WTC11 (cell line): ENCODE measurements at regions not wholly inside any gene's neighbourhood (a gene's known extent, or its start where the extent isn't known, plus 50 kb on each side); places are given as distances from the start of the nearest gene placed in this dataset.

Experiments
- ATAC-seq: fragments of 200-7000 bp; cut with Tn5 transposase; 2 replicates; pipeline ENCODE4 v1.10.0; 2021; ENCODE audit warnings: mild to moderate bottlenecking, moderate library complexity
- CTCF ChIA-PET: fragments of 300-600 bp; sonication (Branson Sonifier 250); formaldehyde crosslinking; loops from one replicate; lab custom pipeline; 2021; ENCODE audit warnings: antibody characterized with exemption; lab: Charles Lee
- POLR2A ChIA-PET: fragments of 350-600 bp; sonication (Branson Sonifier 250); formaldehyde crosslinking; loops from one replicate; lab custom pipeline; 2021; ENCODE audit warnings: antibody characterized with exemption; lab: Charles Lee
- DNase-seq: peaks from one replicate; pipeline ENCODE4 v3.0.0; 2021; ENCODE audit warnings: low spot score
- H3K27ac Mint-ChIP-seq: 2 replicates; pipeline ENCODE4 v1.8.0; 2021; ENCODE audit warnings: mixed read lengths
- H3K27me3 Mint-ChIP-seq: 2 replicates; pipeline ENCODE4 v1.8.0; 2021; ENCODE audit warnings: low read depth, mild to moderate bottlenecking, moderate library complexity, mixed read lengths
- H3K36me3 Mint-ChIP-seq: 2 replicates; pipeline ENCODE4 v1.8.0; 2021; ENCODE audit warnings: mixed read lengths
- H3K4me1 Mint-ChIP-seq: 2 replicates; pipeline ENCODE4 v1.8.0; 2022; ENCODE audit warnings: mixed read lengths
- H3K4me3 Mint-ChIP-seq: 2 replicates; pipeline ENCODE4 v1.8.0; 2021; ENCODE audit warnings: mild to moderate bottlenecking, moderate library complexity, mixed read lengths
- H3K9me3 Mint-ChIP-seq: 2 replicates; pipeline ENCODE4 v1.8.0; 2021; ENCODE audit warnings: mixed read lengths
- ELF4 ChIP-seq: sonication (generic); formaldehyde crosslinking; IDR thresholded peaks from 2 replicates; pipeline ENCODE4 v1.8.1; 2022; ENCODE audit warnings: low read depth, mild to moderate bottlenecking, moderate library complexity, missing genetic modification reagents
- ETV6 ChIP-seq: sonication (generic); formaldehyde crosslinking; IDR thresholded peaks from 2 replicates; pipeline ENCODE4 v1.8.1; 2022; ENCODE audit warnings: mild to moderate bottlenecking, missing genetic modification reagents
- KAT7 ChIP-seq: sonication (generic); formaldehyde crosslinking; IDR thresholded peaks from 2 replicates; pipeline ENCODE4 v1.8.1; 2023; ENCODE audit warnings: missing genetic modification reagents, mild to moderate bottlenecking, borderline replicate concordance
- MYBL2 ChIP-seq: sonication (generic); formaldehyde crosslinking; IDR thresholded peaks from 2 replicates; pipeline ENCODE4 v1.8.1; 2023; ENCODE audit warnings: mild to moderate bottlenecking, moderate library complexity, missing genetic modification reagents
- NR1H2 ChIP-seq: sonication (generic); formaldehyde crosslinking; IDR thresholded peaks from 2 replicates; pipeline ENCODE4 v1.9.0; 2021; ENCODE audit warnings: mild to moderate bottlenecking, moderate library complexity, missing genetic modification reagents
- SMAD3 ChIP-seq: sonication (generic); formaldehyde crosslinking; IDR thresholded peaks from 2 replicates; pipeline ENCODE4 v1.8.0; 2022; ENCODE audit warnings: missing genetic modification reagents, mild to moderate bottlenecking, borderline replicate concordance
- SMAD4 ChIP-seq: sonication (generic); formaldehyde crosslinking; IDR thresholded peaks from 2 replicates; pipeline ENCODE4 v1.8.0; 2022; ENCODE audit warnings: mild to moderate bottlenecking, missing genetic modification reagents
- SP1 ChIP-seq: sonication (generic); formaldehyde crosslinking; conservative IDR thresholded peaks from 2 replicates; pipeline ENCODE4 v1.8.1; 2022; ENCODE audit warnings: missing genetic modification reagents
- TCF7 ChIP-seq: sonication (generic); formaldehyde crosslinking; IDR thresholded peaks from 2 replicates; pipeline ENCODE4 v1.8.0; 2022; ENCODE audit warnings: mild to moderate bottlenecking, low read depth, missing genetic modification reagents, moderate library complexity
- TEAD1 ChIP-seq: sonication (generic); formaldehyde crosslinking; IDR thresholded peaks from 2 replicates; pipeline ENCODE4 v1.8.0; 2022; ENCODE audit warnings: mild to moderate bottlenecking, missing genetic modification reagents
- TF ChIP-seq, protein P1 (sequence below): sonication (generic); formaldehyde crosslinking; IDR thresholded peaks from 2 replicates; pipeline ENCODE4 v1.8.1; 2022; ENCODE audit warnings: mild to moderate bottlenecking, moderate library complexity, missing genetic modification reagents
- TF ChIP-seq, protein P2 (sequence below): sonication (generic); formaldehyde crosslinking; IDR thresholded peaks from 2 replicates; pipeline ENCODE4 v1.8.1; 2022; ENCODE audit warnings: mild to moderate bottlenecking, missing genetic modification reagents, moderate library complexity, borderline replicate concordance
- TF ChIP-seq, protein P3 (sequence below): sonication (generic); formaldehyde crosslinking; IDR thresholded peaks from 2 replicates; pipeline ENCODE4 v1.8.0; 2023; ENCODE audit warnings: missing genetic modification reagents, mild to moderate bottlenecking, borderline replicate concordance
- TF ChIP-seq, protein P4 (sequence below): sonication (generic); formaldehyde crosslinking; IDR thresholded peaks from 2 replicates; pipeline ENCODE4 v1.8.0; 2022; ENCODE audit warnings: mild to moderate bottlenecking, missing genetic modification reagents
- TF ChIP-seq, protein P5 (sequence below): sonication (generic); formaldehyde crosslinking; IDR thresholded peaks from 2 replicates; pipeline ENCODE4 v1.8.0; 2023; ENCODE audit warnings: mild to moderate bottlenecking, missing genetic modification reagents
- TF ChIP-seq, protein P6 (sequence below): fragments of 250-450 bp; sonication (Bioruptor Pico); IDR thresholded peaks from 2 replicates; pipeline ENCODE4 v1.8.0; 2021; ENCODE audit warnings: mild to moderate bottlenecking
- TF ChIP-seq, protein P7 (sequence below): sonication (generic); formaldehyde crosslinking; IDR thresholded peaks from 2 replicates; pipeline ENCODE4 v1.8.1; 2023; ENCODE audit warnings: mild to moderate bottlenecking, missing genetic modification reagents, borderline replicate concordance

DNA sequence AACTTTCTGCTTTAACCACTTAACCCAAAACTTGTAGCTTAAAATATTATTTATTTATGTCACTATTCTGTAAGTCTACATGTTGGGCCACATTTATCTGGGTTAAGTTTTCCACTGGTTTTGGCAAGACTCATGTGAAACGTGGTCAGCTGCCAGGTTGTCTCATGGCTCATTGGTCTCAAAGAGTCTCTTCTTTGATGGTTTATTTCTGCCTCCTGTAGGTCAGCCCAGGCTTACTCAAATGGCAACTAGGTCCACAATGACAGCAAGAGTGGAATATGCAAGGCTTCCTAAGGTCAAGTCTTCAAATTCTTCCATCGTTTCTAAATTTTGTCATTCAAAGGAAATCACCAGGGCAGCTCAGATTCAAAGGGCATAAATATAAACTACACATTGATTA is 828.7 kb downstream of the PCDH7 start (continued):
- TF ChIP-seq SP1 (CRISPR knock-in tag), result no peak
- no peak for TF ChIP-seq KAT7 (CRISPR knock-in tag)
- TF ChIP-seq, protein P1, sequence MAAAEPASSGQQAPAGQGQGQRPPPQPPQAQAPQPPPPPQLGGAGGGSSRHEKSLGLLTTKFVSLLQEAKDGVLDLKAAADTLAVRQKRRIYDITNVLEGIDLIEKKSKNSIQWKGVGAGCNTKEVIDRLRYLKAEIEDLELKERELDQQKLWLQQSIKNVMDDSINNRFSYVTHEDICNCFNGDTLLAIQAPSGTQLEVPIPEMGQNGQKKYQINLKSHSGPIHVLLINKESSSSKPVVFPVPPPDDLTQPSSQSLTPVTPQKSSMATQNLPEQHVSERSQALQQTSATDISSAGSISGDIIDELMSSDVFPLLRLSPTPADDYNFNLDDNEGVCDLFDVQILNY (CRISPR knock-in tag), result no peak
- TF ChIP-seq SMAD4 (CRISPR knock-in tag), result no peak

DNA sequence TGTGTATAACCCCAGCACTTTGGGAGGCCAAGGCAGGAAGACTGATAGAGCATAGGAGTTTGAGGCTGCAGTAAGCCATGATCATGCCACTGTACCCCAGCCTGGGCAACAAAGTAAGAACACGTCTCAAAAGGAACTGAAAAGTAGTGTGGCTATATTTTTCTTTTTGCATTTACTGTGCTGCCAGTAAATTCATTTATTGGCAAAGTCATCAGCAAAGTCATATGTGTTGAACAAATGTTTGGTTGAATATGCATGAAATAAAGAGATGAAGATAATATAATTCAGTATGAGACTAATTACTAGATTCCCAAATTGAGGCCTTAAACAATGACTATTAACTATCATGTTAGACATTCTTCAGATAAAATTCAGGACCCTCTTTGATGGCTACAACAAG is 829.1 kb downstream of the PCDH7 start:
- ATAC-seq, result no peak
- CTCF ChIA-PET, result no interaction called here
- H3K4me3 Mint-ChIP-seq, result no peak overlapping the region
- TF ChIP-seq, protein P2, sequence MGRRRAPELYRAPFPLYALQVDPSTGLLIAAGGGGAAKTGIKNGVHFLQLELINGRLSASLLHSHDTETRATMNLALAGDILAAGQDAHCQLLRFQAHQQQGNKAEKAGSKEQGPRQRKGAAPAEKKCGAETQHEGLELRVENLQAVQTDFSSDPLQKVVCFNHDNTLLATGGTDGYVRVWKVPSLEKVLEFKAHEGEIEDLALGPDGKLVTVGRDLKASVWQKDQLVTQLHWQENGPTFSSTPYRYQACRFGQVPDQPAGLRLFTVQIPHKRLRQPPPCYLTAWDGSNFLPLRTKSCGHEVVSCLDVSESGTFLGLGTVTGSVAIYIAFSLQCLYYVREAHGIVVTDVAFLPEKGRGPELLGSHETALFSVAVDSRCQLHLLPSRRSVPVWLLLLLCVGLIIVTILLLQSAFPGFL (CRISPR knock-in tag), result no peak
- TF ChIP-seq, all 79 proteins: peak for 0
- POLR2A ChIA-PET, result no interaction called here
- Mint-ChIP-seq H3K27me3 (no peaks in the 10 kb centered on the region), H3K9me3 (no peaks in the 10 kb centered on the region), H3K36me3 (no peaks in the 10 kb centered on the region), H3K4me1 (no peaks in the 10 kb centered on the region), H3K27ac (no peak overlapping the region)
- no peak for DNase-seq

DNA sequence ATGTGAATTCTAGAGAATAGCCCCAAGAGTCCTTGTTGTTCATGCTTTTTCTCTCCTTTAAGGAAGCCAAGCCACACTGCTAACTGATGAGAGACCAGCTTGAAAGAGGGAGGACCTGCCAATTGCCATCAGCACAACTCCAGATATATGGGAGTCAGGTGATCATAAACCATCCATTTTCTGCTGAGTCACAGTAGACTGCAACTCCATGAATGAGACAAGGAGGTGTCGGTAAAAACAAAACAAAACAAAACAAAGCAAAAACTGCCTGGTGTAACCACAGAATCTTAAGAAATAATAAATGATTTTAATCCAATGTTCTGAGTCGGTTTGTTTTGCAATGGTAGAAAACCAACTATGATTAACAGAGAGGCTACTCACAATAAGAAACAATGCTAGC is 837.3 kb downstream of the PCDH7 start:
- H3K4me1 Mint-ChIP-seq, result no peaks in the 10 kb centered on the region
- no peak for DNase-seq
- H3K9me3 Mint-ChIP-seq, result peaks cover 6% of the 10 kb centered on the region
- ChIA-PET CTCF (no interaction called here), POLR2A (no interaction called here)
- H3K36me3 Mint-ChIP-seq, result no peaks in the 10 kb centered on the region; the same call in 1 of the 2 replicates
- H3K27me3 Mint-ChIP-seq, result no peaks in the 10 kb centered on the region
- H3K27ac Mint-ChIP-seq, result no peak overlapping the region
- no peak for ATAC-seq
- no peak overlapping the region for H3K4me3 Mint-ChIP-seq
- TF ChIP-seq, protein P3, sequence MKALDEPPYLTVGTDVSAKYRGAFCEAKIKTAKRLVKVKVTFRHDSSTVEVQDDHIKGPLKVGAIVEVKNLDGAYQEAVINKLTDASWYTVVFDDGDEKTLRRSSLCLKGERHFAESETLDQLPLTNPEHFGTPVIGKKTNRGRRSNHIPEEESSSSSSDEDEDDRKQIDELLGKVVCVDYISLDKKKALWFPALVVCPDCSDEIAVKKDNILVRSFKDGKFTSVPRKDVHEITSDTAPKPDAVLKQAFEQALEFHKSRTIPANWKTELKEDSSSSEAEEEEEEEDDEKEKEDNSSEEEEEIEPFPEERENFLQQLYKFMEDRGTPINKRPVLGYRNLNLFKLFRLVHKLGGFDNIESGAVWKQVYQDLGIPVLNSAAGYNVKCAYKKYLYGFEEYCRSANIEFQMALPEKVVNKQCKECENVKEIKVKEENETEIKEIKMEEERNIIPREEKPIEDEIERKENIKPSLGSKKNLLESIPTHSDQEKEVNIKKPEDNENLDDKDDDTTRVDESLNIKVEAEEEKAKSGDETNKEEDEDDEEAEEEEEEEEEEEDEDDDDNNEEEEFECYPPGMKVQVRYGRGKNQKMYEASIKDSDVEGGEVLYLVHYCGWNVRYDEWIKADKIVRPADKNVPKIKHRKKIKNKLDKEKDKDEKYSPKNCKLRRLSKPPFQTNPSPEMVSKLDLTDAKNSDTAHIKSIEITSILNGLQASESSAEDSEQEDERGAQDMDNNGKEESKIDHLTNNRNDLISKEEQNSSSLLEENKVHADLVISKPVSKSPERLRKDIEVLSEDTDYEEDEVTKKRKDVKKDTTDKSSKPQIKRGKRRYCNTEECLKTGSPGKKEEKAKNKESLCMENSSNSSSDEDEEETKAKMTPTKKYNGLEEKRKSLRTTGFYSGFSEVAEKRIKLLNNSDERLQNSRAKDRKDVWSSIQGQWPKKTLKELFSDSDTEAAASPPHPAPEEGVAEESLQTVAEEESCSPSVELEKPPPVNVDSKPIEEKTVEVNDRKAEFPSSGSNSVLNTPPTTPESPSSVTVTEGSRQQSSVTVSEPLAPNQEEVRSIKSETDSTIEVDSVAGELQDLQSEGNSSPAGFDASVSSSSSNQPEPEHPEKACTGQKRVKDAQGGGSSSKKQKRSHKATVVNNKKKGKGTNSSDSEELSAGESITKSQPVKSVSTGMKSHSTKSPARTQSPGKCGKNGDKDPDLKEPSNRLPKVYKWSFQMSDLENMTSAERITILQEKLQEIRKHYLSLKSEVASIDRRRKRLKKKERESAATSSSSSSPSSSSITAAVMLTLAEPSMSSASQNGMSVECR (CRISPR knock-in tag), result no peak
- TF ChIP-seq, protein P4, sequence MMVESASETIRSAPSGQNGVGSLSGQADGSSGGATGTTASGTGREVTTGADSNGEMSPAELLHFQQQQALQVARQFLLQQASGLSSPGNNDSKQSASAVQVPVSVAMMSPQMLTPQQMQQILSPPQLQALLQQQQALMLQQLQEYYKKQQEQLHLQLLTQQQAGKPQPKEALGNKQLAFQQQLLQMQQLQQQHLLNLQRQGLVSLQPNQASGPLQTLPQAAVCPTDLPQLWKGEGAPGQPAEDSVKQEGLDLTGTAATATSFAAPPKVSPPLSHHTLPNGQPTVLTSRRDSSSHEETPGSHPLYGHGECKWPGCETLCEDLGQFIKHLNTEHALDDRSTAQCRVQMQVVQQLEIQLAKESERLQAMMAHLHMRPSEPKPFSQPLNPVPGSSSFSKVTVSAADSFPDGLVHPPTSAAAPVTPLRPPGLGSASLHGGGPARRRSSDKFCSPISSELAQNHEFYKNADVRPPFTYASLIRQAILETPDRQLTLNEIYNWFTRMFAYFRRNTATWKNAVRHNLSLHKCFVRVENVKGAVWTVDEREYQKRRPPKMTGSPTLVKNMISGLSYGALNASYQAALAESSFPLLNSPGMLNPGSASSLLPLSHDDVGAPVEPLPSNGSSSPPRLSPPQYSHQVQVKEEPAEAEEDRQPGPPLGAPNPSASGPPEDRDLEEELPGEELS (CRISPR knock-in tag), result no peak
- TF ChIP-seq, protein P5, sequence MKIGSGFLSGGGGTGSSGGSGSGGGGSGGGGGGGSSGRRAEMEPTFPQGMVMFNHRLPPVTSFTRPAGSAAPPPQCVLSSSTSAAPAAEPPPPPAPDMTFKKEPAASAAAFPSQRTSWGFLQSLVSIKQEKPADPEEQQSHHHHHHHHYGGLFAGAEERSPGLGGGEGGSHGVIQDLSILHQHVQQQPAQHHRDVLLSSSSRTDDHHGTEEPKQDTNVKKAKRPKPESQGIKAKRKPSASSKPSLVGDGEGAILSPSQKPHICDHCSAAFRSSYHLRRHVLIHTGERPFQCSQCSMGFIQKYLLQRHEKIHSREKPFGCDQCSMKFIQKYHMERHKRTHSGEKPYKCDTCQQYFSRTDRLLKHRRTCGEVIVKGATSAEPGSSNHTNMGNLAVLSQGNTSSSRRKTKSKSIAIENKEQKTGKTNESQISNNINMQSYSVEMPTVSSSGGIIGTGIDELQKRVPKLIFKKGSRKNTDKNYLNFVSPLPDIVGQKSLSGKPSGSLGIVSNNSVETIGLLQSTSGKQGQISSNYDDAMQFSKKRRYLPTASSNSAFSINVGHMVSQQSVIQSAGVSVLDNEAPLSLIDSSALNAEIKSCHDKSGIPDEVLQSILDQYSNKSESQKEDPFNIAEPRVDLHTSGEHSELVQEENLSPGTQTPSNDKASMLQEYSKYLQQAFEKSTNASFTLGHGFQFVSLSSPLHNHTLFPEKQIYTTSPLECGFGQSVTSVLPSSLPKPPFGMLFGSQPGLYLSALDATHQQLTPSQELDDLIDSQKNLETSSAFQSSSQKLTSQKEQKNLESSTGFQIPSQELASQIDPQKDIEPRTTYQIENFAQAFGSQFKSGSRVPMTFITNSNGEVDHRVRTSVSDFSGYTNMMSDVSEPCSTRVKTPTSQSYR (CRISPR knock-in tag), result no peak
- TF ChIP-seq, protein P6, sequence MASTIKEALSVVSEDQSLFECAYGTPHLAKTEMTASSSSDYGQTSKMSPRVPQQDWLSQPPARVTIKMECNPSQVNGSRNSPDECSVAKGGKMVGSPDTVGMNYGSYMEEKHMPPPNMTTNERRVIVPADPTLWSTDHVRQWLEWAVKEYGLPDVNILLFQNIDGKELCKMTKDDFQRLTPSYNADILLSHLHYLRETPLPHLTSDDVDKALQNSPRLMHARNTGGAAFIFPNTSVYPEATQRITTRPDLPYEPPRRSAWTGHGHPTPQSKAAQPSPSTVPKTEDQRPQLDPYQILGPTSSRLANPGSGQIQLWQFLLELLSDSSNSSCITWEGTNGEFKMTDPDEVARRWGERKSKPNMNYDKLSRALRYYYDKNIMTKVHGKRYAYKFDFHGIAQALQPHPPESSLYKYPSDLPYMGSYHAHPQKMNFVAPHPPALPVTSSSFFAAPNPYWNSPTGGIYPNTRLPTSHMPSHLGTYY (CRISPR knock-in tag), result no peak
- no peak for TF ChIP-seq ELF4 (CRISPR knock-in tag)
- TF ChIP-seq, protein P7, sequence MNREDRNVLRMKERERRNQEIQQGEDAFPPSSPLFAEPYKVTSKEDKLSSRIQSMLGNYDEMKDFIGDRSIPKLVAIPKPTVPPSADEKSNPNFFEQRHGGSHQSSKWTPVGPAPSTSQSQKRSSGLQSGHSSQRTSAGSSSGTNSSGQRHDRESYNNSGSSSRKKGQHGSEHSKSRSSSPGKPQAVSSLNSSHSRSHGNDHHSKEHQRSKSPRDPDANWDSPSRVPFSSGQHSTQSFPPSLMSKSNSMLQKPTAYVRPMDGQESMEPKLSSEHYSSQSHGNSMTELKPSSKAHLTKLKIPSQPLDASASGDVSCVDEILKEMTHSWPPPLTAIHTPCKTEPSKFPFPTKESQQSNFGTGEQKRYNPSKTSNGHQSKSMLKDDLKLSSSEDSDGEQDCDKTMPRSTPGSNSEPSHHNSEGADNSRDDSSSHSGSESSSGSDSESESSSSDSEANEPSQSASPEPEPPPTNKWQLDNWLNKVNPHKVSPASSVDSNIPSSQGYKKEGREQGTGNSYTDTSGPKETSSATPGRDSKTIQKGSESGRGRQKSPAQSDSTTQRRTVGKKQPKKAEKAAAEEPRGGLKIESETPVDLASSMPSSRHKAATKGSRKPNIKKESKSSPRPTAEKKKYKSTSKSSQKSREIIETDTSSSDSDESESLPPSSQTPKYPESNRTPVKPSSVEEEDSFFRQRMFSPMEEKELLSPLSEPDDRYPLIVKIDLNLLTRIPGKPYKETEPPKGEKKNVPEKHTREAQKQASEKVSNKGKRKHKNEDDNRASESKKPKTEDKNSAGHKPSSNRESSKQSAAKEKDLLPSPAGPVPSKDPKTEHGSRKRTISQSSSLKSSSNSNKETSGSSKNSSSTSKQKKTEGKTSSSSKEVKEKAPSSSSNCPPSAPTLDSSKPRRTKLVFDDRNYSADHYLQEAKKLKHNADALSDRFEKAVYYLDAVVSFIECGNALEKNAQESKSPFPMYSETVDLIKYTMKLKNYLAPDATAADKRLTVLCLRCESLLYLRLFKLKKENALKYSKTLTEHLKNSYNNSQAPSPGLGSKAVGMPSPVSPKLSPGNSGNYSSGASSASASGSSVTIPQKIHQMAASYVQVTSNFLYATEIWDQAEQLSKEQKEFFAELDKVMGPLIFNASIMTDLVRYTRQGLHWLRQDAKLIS (CRISPR knock-in tag), result no peak
- TF ChIP-seq SMAD3 (CRISPR knock-in tag), result no peak
- no peak for TF ChIP-seq ETV6 (CRISPR knock-in tag)
- no peak for TF ChIP-seq TCF7 (CRISPR knock-in tag)
- TF ChIP-seq MYBL2 (CRISPR knock-in tag), result no peak
- no peak for TF ChIP-seq NR1H2 (CRISPR knock-in tag)
- no peak for TF ChIP-seq TEAD1
